ENCODE measurements at regions not wholly inside any gene's neighbourhood (a gene's known extent, or its start where the extent isn't known, plus 50 kb on each side); places are given as distances from the start of the nearest gene placed in this dataset.
"Not testable (repeated sequence)": the region's sequence is repeated elsewhere in the genome, so short reads cannot be mapped to it uniquely, and the experiment has no call there.

DNA sequence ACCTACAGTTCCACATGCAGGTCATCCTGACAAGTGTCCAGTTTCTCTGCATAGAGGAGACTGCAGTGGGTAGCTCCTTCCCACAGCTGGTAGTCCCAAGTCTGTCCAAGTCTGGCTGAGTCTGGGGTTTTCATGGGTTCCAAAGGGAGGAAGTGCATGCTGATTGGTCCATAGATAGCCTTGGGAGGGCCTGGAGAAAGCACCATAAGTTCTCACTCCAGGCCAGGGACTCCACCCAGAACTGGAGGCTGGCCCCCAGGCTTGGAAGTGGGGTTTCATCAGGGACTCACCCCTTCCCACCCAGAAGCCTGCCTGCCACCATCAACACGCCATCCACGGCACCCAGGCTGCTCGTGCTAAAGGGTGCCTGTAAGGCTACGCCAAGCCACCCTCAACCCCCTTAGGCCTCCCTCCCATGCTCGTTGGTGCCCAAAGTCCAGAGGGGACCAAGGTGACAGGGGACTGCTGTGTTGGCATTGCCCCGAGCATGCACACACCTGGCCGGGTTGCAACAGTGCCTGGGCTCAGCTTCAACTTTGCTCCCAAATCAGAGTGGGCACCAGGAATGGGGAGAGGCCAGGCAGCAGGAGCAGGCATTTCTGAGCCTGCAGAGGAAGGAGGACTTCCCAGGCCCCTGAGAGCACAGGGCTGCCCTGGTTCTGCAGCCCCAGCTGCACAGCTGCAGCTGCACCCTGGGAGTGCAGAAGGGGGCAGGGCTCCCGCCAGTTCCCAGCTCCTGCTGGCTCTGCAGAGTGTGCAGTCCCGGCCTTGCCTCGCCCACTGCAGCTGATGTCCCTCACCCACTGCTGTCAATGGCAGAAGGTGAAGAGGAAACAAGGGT is 116.5 kb upstream of the MAP2 start:
- DNase-seq (ENCODE audit: low read depth), result no peak

DNA sequence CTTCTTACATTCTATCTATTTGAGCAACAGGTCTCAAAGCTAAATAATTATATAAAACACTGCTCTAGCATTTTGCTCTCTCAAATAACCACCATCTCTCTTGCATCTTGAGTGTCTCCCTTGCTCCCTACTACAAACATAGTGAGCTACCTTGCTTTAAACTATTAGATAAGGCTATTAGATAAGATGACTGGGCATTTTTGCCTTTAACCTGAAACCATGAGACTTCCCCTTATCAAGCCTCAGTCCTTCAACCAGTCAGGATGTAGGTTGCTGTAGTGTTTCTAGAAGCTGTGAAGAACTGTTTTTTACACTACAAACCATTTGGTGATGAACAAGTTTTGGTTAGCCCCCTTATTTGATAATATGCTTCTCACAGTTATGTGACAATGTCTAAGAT is 115.4 kb upstream of the MAP2 start:
- DNase-seq (ENCODE audit: low read depth), result no peak

DNA sequence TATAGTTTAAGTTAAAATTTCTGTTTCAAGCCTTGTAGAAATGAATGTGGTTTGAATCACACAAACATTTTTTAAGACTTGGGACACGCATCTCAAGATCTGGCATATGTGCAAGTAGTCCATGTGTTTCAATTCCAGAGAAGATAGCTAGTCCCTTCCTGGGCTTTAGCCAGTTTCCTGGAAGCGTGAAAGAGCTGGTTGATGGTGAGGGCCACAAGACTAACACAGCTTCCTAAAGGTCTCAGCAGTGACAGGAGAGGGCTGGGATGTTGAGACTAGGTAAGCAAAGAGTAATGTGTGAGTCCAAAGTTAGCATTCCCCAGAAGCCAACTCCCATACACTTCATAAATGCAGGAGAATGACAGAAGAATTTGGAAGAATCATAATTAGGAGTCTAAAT is 111.9 kb upstream of the MAP2 start:
- no peak for DNase-seq (ENCODE audit: low read depth)

DNA sequence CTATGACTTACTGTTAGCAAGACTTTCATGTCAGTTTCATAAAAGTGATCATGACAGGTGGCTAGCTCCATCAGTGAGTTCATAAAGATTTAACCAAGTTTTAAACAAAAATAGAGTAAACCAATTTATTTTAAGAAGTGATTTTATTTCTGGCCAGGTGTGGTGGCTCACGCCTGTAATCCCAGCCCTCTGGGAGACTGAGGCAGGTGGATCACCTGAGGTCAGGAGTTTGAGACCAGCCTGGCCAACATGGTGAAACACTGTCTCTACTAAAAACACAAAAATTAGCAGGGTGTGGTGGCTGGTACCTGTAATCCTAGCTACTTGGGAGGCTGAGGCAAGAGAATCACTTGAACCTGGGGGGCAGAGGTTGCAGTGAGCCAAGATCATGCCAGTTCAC is 111.4 kb upstream of the MAP2 start:
- not testable (repeated sequence) for DNase-seq (ENCODE audit: low read depth)

- no peak for DNase-seq (ENCODE audit: low read depth)
Observed at GRCh38 chr2:209314653-209315052, 109.2 kb upstream of the MAP2 start.

DNA sequence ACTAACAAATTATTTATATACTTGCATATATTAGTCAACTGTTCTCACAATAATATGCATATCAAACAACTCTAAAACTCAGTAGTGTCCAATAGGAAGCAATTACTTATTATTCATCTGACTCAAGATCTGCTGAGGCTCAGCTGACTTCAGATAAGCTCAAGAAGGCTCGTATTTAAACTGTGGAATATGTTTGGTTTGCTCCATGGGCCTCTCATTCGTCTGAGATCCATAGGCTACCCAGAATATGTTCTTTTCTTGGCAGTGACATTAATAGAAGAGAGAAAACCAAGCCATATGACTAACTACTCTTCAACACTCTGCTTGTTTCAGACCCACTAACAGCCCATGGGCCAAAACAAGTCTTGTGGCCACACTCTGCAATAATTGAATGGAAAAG is 107.7 kb upstream of the MAP2 start:
- DNase-seq (ENCODE audit: low read depth), result no peak

- no peak for DNase-seq (ENCODE audit: low read depth)
Observed at GRCh38 chr2:209321076-209321475, 102.8 kb upstream of the MAP2 start.

DNA sequence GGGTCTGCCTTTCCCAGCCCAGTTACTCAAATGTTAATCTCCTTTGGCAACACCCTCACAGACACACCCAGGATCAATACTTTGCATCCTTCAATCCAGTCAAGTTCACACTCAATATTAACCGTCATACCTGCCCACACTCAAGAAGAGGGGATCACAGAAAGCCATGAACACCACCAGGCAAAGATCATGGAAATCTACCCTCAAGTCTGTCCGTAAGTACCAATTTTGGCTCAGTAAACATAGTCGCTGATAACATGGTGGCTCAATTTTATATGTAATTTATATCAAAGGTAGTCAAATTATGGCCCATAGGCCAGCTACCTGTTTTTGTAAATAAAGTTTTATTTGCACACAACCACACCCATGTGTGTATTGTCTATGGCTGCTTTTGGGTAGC is 102.3 kb upstream of the MAP2 start:
- no peak for DNase-seq (ENCODE audit: low read depth)

DNA sequence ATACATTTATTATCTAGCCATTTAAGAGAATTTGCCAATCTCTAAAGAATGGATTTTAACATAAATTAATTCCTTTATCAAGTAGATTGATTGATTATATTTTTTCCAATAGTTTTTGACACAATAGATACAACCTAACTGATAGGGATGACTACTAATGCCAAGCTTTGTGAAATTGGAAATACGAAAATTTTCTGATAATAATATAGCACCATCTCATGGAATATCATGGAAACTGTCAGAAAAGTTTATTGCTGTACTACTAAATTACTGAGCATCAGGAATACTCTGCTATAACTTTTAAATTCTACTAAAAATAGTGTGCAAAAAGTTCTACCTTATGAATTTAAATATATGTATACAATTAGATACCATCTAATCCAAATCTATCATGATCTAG is 101.8 kb upstream of the MAP2 start:
- no peak for DNase-seq (ENCODE audit: low read depth)

DNA sequence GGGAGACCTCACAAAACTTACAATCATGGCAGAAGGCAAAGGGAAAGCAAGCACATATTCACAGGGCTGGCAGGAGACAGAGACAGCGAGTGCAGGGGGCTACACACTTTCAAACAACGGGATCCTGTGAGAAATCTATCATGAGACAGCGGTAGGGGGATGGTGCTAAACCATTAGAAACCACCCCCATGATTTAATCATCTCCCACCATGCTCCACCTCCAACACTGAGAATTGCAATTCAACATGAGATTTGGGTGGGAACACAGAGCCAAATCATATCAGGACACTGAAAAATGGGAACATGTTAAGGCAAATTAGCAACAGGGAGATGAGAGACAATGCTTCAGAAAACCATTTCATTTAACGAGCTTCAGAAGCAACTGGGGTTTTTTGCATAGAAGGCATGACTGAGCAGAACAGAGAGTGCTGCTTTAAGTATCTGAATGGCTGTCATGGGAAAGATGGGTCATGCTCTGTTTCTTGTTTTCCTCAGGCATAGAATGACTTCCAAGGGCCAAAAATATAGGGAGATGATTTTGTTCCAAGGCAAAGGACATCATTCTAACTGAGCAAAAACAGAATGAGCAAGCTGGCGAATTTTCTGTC is 100.8 kb upstream of the MAP2 start:
- no peak for DNase-seq (ENCODE audit: low read depth)

DNA sequence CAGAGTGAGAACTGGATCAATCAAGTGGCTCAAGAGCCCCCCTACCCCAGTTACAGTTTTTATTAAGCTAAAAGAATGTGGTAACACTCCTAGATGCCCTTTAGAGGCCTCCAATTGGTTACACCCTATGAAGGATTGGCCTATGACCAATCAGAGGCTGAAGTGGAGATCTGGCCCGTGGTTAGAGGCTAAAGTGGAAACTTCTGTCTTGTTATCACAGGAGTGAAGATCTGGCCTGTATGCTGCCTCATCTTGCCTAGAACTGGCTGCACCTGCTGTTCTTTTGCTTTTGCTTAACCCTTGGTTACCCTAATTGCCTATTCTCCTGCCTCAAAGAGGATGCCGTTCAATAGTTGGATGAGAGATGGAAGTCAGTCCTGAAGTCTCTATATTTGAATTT is 100.1 kb upstream of the MAP2 start:
- DNase-seq (ENCODE audit: low read depth), result no peak

DNA sequence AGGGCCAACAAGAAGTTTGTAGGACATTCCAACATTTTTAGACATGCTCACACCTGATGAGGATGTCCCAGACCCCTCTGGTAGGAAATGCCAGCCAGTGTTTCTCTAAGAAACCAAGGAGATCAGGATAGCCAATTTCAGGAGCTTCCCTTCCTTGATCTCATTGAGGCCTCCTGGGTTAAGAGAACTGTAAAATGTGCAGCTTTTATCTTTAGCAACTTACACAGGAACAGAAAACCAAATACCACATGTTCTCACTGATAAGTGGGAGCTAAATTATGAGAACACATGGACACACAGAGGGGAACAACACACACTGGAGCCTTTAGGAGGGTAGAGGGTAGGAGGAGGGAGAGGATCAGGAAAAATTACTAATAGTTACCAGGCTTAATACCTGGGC is 99.6 kb upstream of the MAP2 start:
- no peak for DNase-seq (ENCODE audit: low read depth)

DNA sequence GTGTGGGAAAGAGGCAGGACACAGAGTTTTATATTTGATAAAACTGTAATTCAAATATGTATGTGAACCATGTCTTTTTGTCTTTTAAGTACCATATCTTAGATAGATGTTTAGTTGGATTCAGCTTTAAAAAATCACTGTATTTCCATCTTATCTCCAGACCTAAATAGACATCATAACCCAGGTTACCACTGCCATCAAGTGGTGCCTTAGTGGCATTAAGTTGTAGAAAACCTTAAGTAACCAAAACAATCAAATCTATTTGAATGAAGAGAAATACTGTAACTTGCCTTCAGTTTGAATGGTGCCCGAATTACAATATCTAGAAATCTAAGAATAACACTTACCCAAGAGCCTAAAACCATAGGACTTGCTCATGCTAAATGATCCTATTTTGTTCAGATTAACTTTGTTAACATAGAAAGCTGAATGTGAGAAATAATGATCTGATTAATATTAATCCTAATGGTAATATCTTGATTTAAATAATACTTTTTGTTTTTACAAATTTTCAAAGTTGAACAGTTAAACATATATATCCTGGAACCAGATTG is 92.5 kb upstream of the MAP2 start:
- no peak for DNase-seq (ENCODE audit: low read depth)

GRCh38 chr2:209334188-209335017 is 89.4 kb upstream of the MAP2 start:
- DNase-seq (ENCODE audit: low read depth), result peak; percentile 2

GRCh38 chr2:209340522-209340921 is 83.3 kb upstream of the MAP2 start:
- no peak for DNase-seq (ENCODE audit: low read depth)

DNA sequence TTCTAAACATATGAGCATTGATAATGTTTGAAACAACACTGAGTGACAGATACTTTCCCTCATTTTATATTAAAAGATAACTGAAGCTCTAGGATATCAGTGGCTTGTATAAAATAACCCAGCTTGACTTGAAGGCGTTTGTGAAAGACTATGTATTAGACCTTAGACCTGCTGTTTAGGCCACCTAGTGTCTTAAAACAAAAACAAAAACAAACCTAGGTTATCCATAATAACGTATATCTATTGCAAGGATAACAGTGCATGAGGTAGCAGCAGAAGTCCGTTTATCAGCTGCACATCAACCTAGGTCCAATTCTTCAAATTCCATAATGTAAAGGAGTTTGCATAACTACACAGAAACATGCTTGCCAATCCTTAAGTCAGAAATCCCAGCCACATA is 79.5 kb upstream of the MAP2 start:
- no peak for DNase-seq (ENCODE audit: low read depth)

DNA sequence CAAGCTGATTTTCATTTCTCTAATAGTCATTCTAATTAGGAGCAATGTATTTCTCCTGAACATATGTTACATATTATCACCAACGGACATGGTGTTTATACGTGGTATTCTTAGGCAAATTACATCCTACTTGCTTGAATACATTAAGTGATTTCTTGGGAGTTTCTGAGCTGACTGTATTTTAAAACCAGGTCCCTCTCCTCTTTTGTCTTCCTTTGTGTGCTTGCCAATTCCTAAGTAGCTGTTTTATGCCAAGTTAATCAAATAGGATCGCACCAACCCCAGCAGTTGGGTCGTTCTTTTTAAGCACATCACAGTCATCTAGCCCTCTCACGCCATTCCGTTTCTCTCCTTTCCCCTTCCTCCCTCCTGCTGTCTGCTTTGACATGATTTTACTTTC is 75.4 kb upstream of the MAP2 start:
- DNase-seq (ENCODE audit: low read depth), result no peak

GRCh38 chr2:209351636-209352035 is 72.2 kb upstream of the MAP2 start:
- no peak for DNase-seq (ENCODE audit: low read depth)

GRCh38 chr2:209358992-209359391 is 64.9 kb upstream of the MAP2 start:
- no peak for DNase-seq (ENCODE audit: low read depth)

DNA sequence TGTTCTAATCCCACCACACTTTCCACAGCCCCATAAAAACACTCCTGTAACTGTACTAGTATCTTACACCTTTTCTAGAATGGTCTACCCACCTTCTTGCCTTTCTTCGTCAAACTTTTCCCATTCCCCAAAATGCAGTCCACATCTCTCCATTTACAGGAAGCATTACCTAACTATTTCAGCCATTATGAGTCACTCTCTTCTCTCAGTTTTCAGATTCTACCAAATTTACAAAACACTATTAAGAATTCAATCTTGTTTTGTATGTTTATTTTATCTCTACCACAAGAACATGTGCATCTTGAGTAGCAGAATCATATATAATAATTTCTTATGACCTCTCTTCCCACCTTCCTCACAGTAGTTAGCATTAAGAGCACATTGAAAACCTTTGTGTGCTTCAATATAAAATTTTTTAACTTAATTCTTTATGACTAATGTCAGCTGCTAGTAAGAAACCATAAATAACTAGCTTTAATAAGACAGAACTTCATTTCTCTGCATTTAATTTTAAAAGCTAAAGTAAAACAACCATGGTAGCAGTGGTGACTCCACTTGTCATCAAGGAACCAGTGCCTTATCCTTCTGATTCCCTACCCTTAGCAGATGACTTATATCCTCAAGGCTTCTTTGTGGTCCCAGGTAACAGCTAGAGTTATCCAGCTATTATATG is 56.6 kb upstream of the MAP2 start:
- DNase-seq (ENCODE audit: low read depth), result no peak

GRCh38 chr2:209368406-209368805 is 55.4 kb upstream of the MAP2 start:
- no peak for DNase-seq (ENCODE audit: low read depth)

DNA sequence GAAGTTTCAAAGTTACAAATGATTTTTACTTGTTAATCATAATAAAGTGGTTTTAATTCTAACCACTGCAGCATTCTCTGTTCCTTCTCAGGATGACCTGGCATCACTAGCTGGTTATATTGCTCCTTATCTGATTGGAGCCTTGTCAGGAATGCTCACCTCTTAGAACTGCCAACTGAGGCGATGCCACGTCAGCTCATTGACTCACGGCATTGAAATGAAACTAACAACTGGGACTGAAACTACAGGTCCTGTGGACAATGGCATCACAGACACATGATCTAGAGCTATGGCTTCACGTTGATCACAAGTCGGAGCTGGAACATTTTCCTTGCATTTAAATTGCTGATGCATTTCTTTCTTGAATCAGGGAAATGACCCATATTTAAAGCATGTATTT is 54.9 kb upstream of the MAP2 start:
- no peak for DNase-seq (ENCODE audit: low read depth)
